GM23338 (cell line): ENCODE measurements at regions not wholly inside any gene's neighbourhood (a gene's known extent, or its start where the extent isn't known, plus 50 kb on each side); places are given as distances from the start of the nearest gene placed in this dataset.

Experiments used
- CREB1 ChIP-seq: fragments of 250-450 bp; sonication (Bioruptor Pico); IDR thresholded peaks from 2 replicates; pipeline ENCODE4 v1.5.0; 2020; ENCODE audit warnings: low read depth, mild to moderate bottlenecking, moderate library complexity
- EZH2 ChIP-seq: fragments of 200-600 bp; sonication (generic); IDR thresholded peaks from one replicate; pipeline ENCODE4 v1.8.0; 2017; ENCODE audit warnings: antibody characterized with exemption, mild to moderate bottlenecking, low read depth; ENCODE audit not compliant: unreplicated experiment
- EZH2phosphoT487 ChIP-seq: fragments of 200-600 bp; sonication (generic); IDR thresholded peaks from one replicate; pipeline ENCODE4 v1.8.1; 2018; ENCODE audit warnings: antibody characterized with exemption; ENCODE audit not compliant: unreplicated experiment
- JUNB ChIP-seq: IDR thresholded peaks from one replicate; pipeline ENCODE4 v1.6.1; 2016; ENCODE audit warnings: antibody characterized with exemption; ENCODE audit not compliant: unreplicated experiment
- NANOG ChIP-seq: IDR thresholded peaks from 2 replicates; pipeline ENCODE4 v1.6.1; 2016; ENCODE audit warnings: antibody characterized with exemption, borderline replicate concordance
- POLR2AphosphoS5 ChIP-seq: IDR thresholded peaks from 2 replicates; pipeline ENCODE4 v1.6.1; 2016; ENCODE audit warnings: antibody characterized with exemption, low read depth
- STAT1 ChIP-seq: IDR thresholded peaks from one replicate; pipeline ENCODE4 v1.6.1; 2016; ENCODE audit warnings: antibody characterized with exemption; ENCODE audit not compliant: unreplicated experiment
- ZNF114 ChIP-seq: fragments of 250-450 bp; sonication (Bioruptor Pico); IDR thresholded peaks from 2 replicates; pipeline ENCODE4 v1.5.0; 2020; ENCODE audit warnings: mild to moderate bottlenecking, moderate library complexity
- ZNF331 ChIP-seq: fragments of 250-450 bp; sonication (Bioruptor Pico); IDR thresholded peaks from 2 replicates; pipeline ENCODE4 v1.5.0; 2020; ENCODE audit warnings: low read depth, mild to moderate bottlenecking, moderate library complexity
- TF ChIP-seq, protein P1 (sequence below), 2 experiments: fragments of 200-600 bp in 1 of 2; sonication (generic) in 1 of 2; conservative IDR thresholded peaks; 2 replicates each; pipeline versions ENCODE4 v1.5.1 to v1.6.1; 2016 to 2017; ENCODE audit warnings: antibody characterized with exemption in 2 of 2, low read depth in 2 of 2, mild to moderate bottlenecking in 2 of 2, moderate library complexity in 1 of 2
- TF ChIP-seq, protein P2 (sequence below): IDR thresholded peaks from one replicate; pipeline ENCODE4 v1.6.1; 2018; ENCODE audit warnings: antibody characterized with exemption; ENCODE audit not compliant: unreplicated experiment
- TF ChIP-seq, protein P3 (sequence below): IDR thresholded peaks from 2 replicates; pipeline ENCODE4 v1.6.1; 2016; ENCODE audit warnings: antibody characterized with exemption

DNA sequence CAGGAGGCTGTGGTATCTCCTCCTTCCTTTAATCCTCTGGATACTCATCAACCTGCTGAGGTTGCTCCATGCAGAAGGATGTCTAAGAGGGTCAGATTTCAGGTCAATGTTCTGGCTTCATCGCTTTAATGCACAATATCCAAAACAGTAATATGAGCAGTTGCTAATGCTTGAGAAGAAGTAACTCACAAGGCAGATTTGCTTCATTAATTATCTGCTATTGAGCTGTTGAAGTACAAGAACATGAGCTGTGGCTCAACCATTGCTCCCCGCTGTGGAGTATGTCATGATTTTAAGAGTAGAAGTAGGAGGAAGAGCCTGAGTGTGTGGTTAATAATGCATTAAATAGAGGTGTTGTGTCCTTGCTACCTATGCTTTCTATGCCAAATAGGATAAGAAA lies 1412.9 kb upstream of the ALCAM start:
- TF ChIP-seq, protein P1, sequence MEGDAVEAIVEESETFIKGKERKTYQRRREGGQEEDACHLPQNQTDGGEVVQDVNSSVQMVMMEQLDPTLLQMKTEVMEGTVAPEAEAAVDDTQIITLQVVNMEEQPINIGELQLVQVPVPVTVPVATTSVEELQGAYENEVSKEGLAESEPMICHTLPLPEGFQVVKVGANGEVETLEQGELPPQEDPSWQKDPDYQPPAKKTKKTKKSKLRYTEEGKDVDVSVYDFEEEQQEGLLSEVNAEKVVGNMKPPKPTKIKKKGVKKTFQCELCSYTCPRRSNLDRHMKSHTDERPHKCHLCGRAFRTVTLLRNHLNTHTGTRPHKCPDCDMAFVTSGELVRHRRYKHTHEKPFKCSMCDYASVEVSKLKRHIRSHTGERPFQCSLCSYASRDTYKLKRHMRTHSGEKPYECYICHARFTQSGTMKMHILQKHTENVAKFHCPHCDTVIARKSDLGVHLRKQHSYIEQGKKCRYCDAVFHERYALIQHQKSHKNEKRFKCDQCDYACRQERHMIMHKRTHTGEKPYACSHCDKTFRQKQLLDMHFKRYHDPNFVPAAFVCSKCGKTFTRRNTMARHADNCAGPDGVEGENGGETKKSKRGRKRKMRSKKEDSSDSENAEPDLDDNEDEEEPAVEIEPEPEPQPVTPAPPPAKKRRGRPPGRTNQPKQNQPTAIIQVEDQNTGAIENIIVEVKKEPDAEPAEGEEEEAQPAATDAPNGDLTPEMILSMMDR (conservative IDR thresholded peaks at IDR 0.05; ENCODE audit: low read depth in 2 of 2), result no peak
- TF ChIP-seq CREB1 (CRISPR knock-in tag) (no peak), EZH2 (no peak), EZH2phosphoT487 (no peak), ZNF331 (CRISPR knock-in tag) (no peak), POLR2AphosphoS5 (no peak), JUNB (no peak), NANOG (no peak), STAT1 (no peak), ZNF114 (CRISPR knock-in tag) (no peak)
- TF ChIP-seq, protein P2, sequence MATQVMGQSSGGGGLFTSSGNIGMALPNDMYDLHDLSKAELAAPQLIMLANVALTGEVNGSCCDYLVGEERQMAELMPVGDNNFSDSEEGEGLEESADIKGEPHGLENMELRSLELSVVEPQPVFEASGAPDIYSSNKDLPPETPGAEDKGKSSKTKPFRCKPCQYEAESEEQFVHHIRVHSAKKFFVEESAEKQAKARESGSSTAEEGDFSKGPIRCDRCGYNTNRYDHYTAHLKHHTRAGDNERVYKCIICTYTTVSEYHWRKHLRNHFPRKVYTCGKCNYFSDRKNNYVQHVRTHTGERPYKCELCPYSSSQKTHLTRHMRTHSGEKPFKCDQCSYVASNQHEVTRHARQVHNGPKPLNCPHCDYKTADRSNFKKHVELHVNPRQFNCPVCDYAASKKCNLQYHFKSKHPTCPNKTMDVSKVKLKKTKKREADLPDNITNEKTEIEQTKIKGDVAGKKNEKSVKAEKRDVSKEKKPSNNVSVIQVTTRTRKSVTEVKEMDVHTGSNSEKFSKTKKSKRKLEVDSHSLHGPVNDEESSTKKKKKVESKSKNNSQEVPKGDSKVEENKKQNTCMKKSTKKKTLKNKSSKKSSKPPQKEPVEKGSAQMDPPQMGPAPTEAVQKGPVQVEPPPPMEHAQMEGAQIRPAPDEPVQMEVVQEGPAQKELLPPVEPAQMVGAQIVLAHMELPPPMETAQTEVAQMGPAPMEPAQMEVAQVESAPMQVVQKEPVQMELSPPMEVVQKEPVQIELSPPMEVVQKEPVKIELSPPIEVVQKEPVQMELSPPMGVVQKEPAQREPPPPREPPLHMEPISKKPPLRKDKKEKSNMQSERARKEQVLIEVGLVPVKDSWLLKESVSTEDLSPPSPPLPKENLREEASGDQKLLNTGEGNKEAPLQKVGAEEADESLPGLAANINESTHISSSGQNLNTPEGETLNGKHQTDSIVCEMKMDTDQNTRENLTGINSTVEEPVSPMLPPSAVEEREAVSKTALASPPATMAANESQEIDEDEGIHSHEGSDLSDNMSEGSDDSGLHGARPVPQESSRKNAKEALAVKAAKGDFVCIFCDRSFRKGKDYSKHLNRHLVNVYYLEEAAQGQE, result no peak
- TF ChIP-seq, protein P3, sequence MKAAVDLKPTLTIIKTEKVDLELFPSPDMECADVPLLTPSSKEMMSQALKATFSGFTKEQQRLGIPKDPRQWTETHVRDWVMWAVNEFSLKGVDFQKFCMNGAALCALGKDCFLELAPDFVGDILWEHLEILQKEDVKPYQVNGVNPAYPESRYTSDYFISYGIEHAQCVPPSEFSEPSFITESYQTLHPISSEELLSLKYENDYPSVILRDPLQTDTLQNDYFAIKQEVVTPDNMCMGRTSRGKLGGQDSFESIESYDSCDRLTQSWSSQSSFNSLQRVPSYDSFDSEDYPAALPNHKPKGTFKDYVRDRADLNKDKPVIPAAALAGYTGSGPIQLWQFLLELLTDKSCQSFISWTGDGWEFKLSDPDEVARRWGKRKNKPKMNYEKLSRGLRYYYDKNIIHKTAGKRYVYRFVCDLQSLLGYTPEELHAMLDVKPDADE, result no peak
